ENCODE measurements at regions not wholly inside any gene's neighbourhood (a gene's known extent, or its start where the extent isn't known, plus 50 kb on each side); places are given as distances from the start of the nearest gene placed in this dataset.

DNA sequence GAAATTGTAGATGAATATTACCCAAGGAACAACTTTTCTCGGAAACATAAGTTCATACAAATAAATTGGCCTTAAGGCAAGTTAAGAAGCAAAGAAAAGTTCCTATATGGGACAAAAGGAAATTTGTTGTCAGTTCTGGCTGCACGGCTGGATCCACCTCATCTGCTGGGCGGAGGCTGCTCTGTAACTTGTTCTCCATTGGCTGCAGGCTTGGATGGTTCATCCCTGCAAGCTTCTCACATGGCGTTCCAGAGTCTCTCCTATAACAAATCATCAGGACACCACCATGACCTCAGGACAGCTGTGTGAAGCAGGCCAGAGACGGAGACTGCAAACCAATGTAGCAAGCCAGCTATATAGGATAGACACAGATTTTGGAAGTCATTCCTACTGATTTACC, 81.4 kb upstream of the DAB2 start:
- no peak for TF ChIP-seq POLR2A (IDR thresholded peaks at IDR 0.05)
- TF ChIP-seq, protein P1, sequence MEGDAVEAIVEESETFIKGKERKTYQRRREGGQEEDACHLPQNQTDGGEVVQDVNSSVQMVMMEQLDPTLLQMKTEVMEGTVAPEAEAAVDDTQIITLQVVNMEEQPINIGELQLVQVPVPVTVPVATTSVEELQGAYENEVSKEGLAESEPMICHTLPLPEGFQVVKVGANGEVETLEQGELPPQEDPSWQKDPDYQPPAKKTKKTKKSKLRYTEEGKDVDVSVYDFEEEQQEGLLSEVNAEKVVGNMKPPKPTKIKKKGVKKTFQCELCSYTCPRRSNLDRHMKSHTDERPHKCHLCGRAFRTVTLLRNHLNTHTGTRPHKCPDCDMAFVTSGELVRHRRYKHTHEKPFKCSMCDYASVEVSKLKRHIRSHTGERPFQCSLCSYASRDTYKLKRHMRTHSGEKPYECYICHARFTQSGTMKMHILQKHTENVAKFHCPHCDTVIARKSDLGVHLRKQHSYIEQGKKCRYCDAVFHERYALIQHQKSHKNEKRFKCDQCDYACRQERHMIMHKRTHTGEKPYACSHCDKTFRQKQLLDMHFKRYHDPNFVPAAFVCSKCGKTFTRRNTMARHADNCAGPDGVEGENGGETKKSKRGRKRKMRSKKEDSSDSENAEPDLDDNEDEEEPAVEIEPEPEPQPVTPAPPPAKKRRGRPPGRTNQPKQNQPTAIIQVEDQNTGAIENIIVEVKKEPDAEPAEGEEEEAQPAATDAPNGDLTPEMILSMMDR (IDR thresholded peaks at IDR 0.05): no peak
